Fibroblast of upper back skin (primary cell): ENCODE measurements at regions not wholly inside any gene's neighbourhood (a gene's known extent, or its start where the extent isn't known, plus 50 kb on each side); places are given as distances from the start of the nearest gene placed in this dataset.

ENCODE experiments used
- DNase-seq: peaks from one replicate; pipeline ENCODE4 v3.0.0-alpha.2; 2013

GRCh38 chr3:40962721-40963120 is 236.6 kb upstream of the CTNNB1 start:
- DNase-seq, result no peak

- no peak for DNase-seq
These were observed 230.6 kb upstream of the CTNNB1 start for GRCh38 chr3:40968666-40969065.

- DNase-seq, result no peak
These were observed 230.0 kb upstream of the CTNNB1 start for GRCh38 chr3:40969341-40969740.

GRCh38 chr3:40969756-40970466 is 229.4 kb upstream of the CTNNB1 start:
- DNase-seq, result no peak

GRCh38 chr3:40971191-40972168 is 227.8 kb upstream of the CTNNB1 start:
- peak; percentile 87 for DNase-seq

GRCh38 chr3:40972350-40972749 is 227.0 kb upstream of the CTNNB1 start:
- DNase-seq, result no peak

- no peak for DNase-seq
These were observed 226.2 kb upstream of the CTNNB1 start for GRCh38 chr3:40973141-40973540.

- DNase-seq, result no peak
These were observed 223.6 kb upstream of the CTNNB1 start for GRCh38 chr3:40975711-40976121.

GRCh38 chr3:40976241-40976640 is 223.1 kb upstream of the CTNNB1 start:
- no peak for DNase-seq

- DNase-seq, result no peak
These were observed 220.9 kb upstream of the CTNNB1 start for GRCh38 chr3:40978442-40978841.

GRCh38 chr3:40979962-40980361 is 219.3 kb upstream of the CTNNB1 start:
- no peak for DNase-seq

- no peak for DNase-seq
These were observed 218.8 kb upstream of the CTNNB1 start for GRCh38 chr3:40980467-40980866.

- no peak for DNase-seq
These were observed 214.1 kb upstream of the CTNNB1 start for GRCh38 chr3:40985195-40985594.

GRCh38 chr3:40988468-40988867 is 210.8 kb upstream of the CTNNB1 start:
- DNase-seq, result no peak

GRCh38 chr3:40989141-40990061 is 209.9 kb upstream of the CTNNB1 start:
- no peak for DNase-seq

GRCh38 chr3:40990062-40990456 is 209.2 kb upstream of the CTNNB1 start:
- DNase-seq, result no peak

- no peak for DNase-seq
These were observed 207.3 kb upstream of the CTNNB1 start for GRCh38 chr3:40992023-40992422.

- DNase-seq, result no peak
These were observed 204.7 kb upstream of the CTNNB1 start for GRCh38 chr3:40994611-40995010.

GRCh38 chr3:40995271-40995670 is 204.0 kb upstream of the CTNNB1 start:
- DNase-seq, result no peak

GRCh38 chr3:40996382-40996781 is 202.9 kb upstream of the CTNNB1 start:
- DNase-seq, result no peak

GRCh38 chr3:40996827-40997710 is 202.2 kb upstream of the CTNNB1 start:
- no peak for DNase-seq
